IMR-90 (cell line): ENCODE measurements at regions not wholly inside any gene's neighbourhood (a gene's known extent, or its start where the extent isn't known, plus 50 kb on each side); places are given as distances from the start of the nearest gene placed in this dataset.

Experiments used
- ATAC-seq: fragments of 200-7000 bp; cut with Tn5 transposase; 2 replicates; pipeline ENCODE4 v1.9.1; 2020; ENCODE audit warnings: low read depth, mild to moderate bottlenecking, moderate library complexity
- BruUV-seq: library from RNA; stranded (reverse); fragments of 400-500 nt; replicated peaks from 2 replicates; lab custom pipeline; 2021; lab: Mats Ljungman, UMichigan
- CTCF ChIA-PET: fragments of 300-600 bp; formaldehyde crosslinking; extraction: SDS; loops from one replicate; lab custom pipeline; 2021; ENCODE audit warnings: antibody characterized with exemption; lab: Yijun Ruan, JAX
- POLR2A ChIA-PET: fragments of 300-600 bp; sonication (Branson Sonifier 250); formaldehyde crosslinking; loops from one replicate; lab custom pipeline; 2022; ENCODE audit warnings: antibody characterized with exemption; ENCODE audit not compliant: unreplicated experiment; lab: Charles Lee
- DNase-seq: peaks from one replicate; pipeline ENCODE4 v3.0.0; 2013
- H2AFZ ChIP-seq: replicated peaks from 2 replicates; pipeline ENCODE3; 2013; ENCODE audit warnings: low read length, mild to moderate bottlenecking; ENCODE audit not compliant: poor library complexity
- H2AK5ac ChIP-seq: 2 replicates; pipeline ENCODE4 v1.6.1; 2013; ENCODE audit warnings: low read depth, low read length, inconsistent platforms
- H2AK9ac ChIP-seq: replicated peaks from 2 replicates; pipeline ENCODE3; 2013; ENCODE audit warnings: mild to moderate bottlenecking, low read depth, low read length, moderate library complexity; ENCODE audit not compliant: poor library complexity
- H2BK120ac ChIP-seq: 2 replicates; pipeline ENCODE4 v1.6.1; 2013; ENCODE audit warnings: low read depth, low read length, inconsistent platforms
- H2BK15ac ChIP-seq: 3 replicates; pipeline ENCODE4 v1.6.1; 2013; ENCODE audit warnings: low read depth, low read length, inconsistent platforms
- H2BK20ac ChIP-seq: 2 replicates; pipeline ENCODE4 v1.6.1; 2013; ENCODE audit warnings: low read depth, mild to moderate bottlenecking, inconsistent platforms, low read length, moderate library complexity
- H2BK5ac ChIP-seq: 2 replicates; pipeline ENCODE4 v1.6.1; 2013; ENCODE audit warnings: mild to moderate bottlenecking, low read depth, low read length, inconsistent platforms; ENCODE audit not compliant: poor library complexity, severe bottlenecking
- H3K14ac ChIP-seq: replicated peaks from 2 replicates; pipeline ENCODE4 v1.6.1; 2013; ENCODE audit warnings: low read depth, low read length, inconsistent platforms
- H3K18ac ChIP-seq: 2 replicates; pipeline ENCODE4 v1.6.1; 2013; ENCODE audit warnings: low read depth, low read length, control low read depth
- H3K23ac ChIP-seq: 2 replicates; pipeline ENCODE4 v1.6.1; 2013; ENCODE audit warnings: low read depth, low read length, inconsistent platforms
- H3K27ac ChIP-seq: 2 replicates; pipeline ENCODE4 v1.5.1; 2013; ENCODE audit warnings: mild to moderate bottlenecking, control low read depth, low read length; ENCODE audit not compliant: insufficient read depth
- H3K27me3 ChIP-seq: 2 replicates; pipeline ENCODE4 v1.6.1; 2013; ENCODE audit warnings: low read length; ENCODE audit not compliant: control insufficient read depth, insufficient read depth
- H3K36me3 ChIP-seq: 2 replicates; pipeline ENCODE4 v1.6.1; 2013; ENCODE audit warnings: low read length, mixed read lengths; ENCODE audit not compliant: control insufficient read depth, insufficient read depth
- H3K4ac ChIP-seq: 2 replicates; pipeline ENCODE4 v1.6.1; 2013; ENCODE audit warnings: low read depth, low read length, inconsistent platforms
- H3K4me1 ChIP-seq: 2 replicates; pipeline ENCODE4 v1.6.1; 2013; ENCODE audit warnings: low read length, mixed read lengths; ENCODE audit not compliant: control insufficient read depth, insufficient read depth
- H3K4me2 ChIP-seq: 2 replicates; pipeline ENCODE4 v1.6.1; 2013; ENCODE audit warnings: low read depth, mild to moderate bottlenecking, control low read depth, low read length, moderate library complexity
- H3K4me3 ChIP-seq: 2 replicates; pipeline ENCODE4 v1.5.1; 2013; ENCODE audit warnings: low read depth, mild to moderate bottlenecking, control low read depth, low read length, moderate library complexity; ENCODE audit not compliant: insufficient read depth
- H3K56ac ChIP-seq: 2 replicates; pipeline ENCODE4 v1.6.1; 2013; ENCODE audit warnings: low read length, inconsistent platforms; ENCODE audit not compliant: insufficient read depth; ENCODE audit errors: extremely low read depth
- H3K79me1 ChIP-seq, 2 experiments: 2 replicates each; pipeline ENCODE4 v1.6.1; 2013; ENCODE audit warnings: low read length in 2 of 2, inconsistent platforms in 1 of 2, low read depth in 1 of 2
- H3K9ac ChIP-seq: 2 replicates; pipeline ENCODE4 v1.6.1; 2013; ENCODE audit warnings: low read depth, low read length, control low read depth
- H3K9me1 ChIP-seq: 2 replicates; pipeline ENCODE4 v1.6.1; 2013; ENCODE audit warnings: low read length, inconsistent platforms; ENCODE audit not compliant: insufficient read depth
- H3K9me3 ChIP-seq: 2 replicates; pipeline ENCODE4 v1.6.1; 2013; ENCODE audit warnings: low read length; ENCODE audit not compliant: control insufficient read depth, insufficient read depth
- H4K20me1 ChIP-seq: 2 replicates; pipeline ENCODE4 v1.6.1; 2013; ENCODE audit warnings: low read length, inconsistent platforms; ENCODE audit not compliant: insufficient read depth
- H4K5ac ChIP-seq: 2 replicates; pipeline ENCODE4 v1.6.1; 2013; ENCODE audit warnings: mild to moderate bottlenecking, low read depth, low read length, control low read depth
- H4K8ac ChIP-seq, 2 experiments: 2 replicates each; pipeline ENCODE4 v1.6.1; 2013; ENCODE audit warnings: low read depth in 2 of 2, low read length in 2 of 2, control low read depth in 1 of 2, inconsistent platforms in 1 of 2
- H4K91ac ChIP-seq: 2 replicates; pipeline ENCODE4 v1.6.1; 2013; ENCODE audit warnings: low read depth, low read length, inconsistent platforms; ENCODE audit not compliant: insufficient read depth
- BHLHE40 ChIP-seq: fragments of 150-350 bp; IDR thresholded peaks from 2 replicates; pipeline ENCODE4 v1.6.1; 2016; ENCODE audit warnings: mild to moderate bottlenecking, low read depth, low read length
- CEBPB ChIP-seq: IDR thresholded peaks from 2 replicates; pipeline ENCODE4 v1.6.1; 2012; ENCODE audit warnings: low read depth, low read length, improper control_type of control experiment
- CHD1 ChIP-seq: IDR thresholded peaks from 2 replicates; pipeline ENCODE4 v1.6.1; 2012; ENCODE audit warnings: low read depth, low read length, improper control_type of control experiment
- FOS ChIP-seq: fragments of 150-350 bp; IDR thresholded peaks from 2 replicates; pipeline ENCODE4 v1.6.1; 2016; ENCODE audit warnings: low read depth, low read length
- MAFK ChIP-seq: IDR thresholded peaks from 2 replicates; pipeline ENCODE4 v1.6.1; 2012; ENCODE audit warnings: low read depth, low read length, improper control_type of control experiment
- MAZ ChIP-seq: IDR thresholded peaks from 2 replicates; pipeline ENCODE4 v1.6.1; 2012; ENCODE audit warnings: low read depth, mild to moderate bottlenecking, low read length, improper control_type of control experiment, moderate library complexity, borderline replicate concordance
- MXI1 ChIP-seq: IDR thresholded peaks from 2 replicates; pipeline ENCODE4 v1.6.1; 2012; ENCODE audit warnings: low read depth, mild to moderate bottlenecking, low read length, moderate library complexity, borderline replicate concordance
- NFE2L2 ChIP-seq: fragments of 150-350 bp; IDR thresholded peaks from 2 replicates; pipeline ENCODE4 v1.6.1; 2016; ENCODE audit warnings: low read depth, mild to moderate bottlenecking, low read length
- POLR2A ChIP-seq: IDR thresholded peaks from 2 replicates; pipeline ENCODE4 v1.6.1; 2012; ENCODE audit warnings: mild to moderate bottlenecking, low read depth, low read length
- RAD21 ChIP-seq: IDR thresholded peaks from 2 replicates; pipeline ENCODE4 v1.6.1; 2012; ENCODE audit warnings: low read length, improper control_type of control experiment
- RCOR1 ChIP-seq: IDR thresholded peaks from 2 replicates; pipeline ENCODE4 v1.6.1; 2012; ENCODE audit warnings: mild to moderate bottlenecking, low read length, improper control_type of control experiment; ENCODE audit not compliant: insufficient replicate concordance
- RFX5 ChIP-seq: IDR thresholded peaks from 2 replicates; pipeline ENCODE4 v1.8.0; 2012; ENCODE audit warnings: low read depth, mild to moderate bottlenecking, low read length, moderate library complexity
- SMC3 ChIP-seq: fragments of 150-350 bp; IDR thresholded peaks from 2 replicates; pipeline ENCODE4 v1.6.1; 2016; ENCODE audit warnings: low read depth, mild to moderate bottlenecking, antibody characterized with exemption, low read length, moderate library complexity
- WGBS, 2 experiments: methylation state at CpG; one replicate each; pipeline versions ENCODE4 v1.1.5 to v1.1.7; 2013; ENCODE audit warnings: missing lambda C conversion rate in 2 of 2; ENCODE audit not compliant: insufficient read length in 1 of 2; ENCODE audit errors: extremely low coverage in 2 of 2; 5-methylcytosine and 5-hydroxymethylcytosine counted together
- dilution Hi-C: fragments of 300-500 bp; cut with HindIII; formaldehyde crosslinking; loops from one replicate; pipeline ENCODE4 v1.14.3; 2018; ENCODE audit warnings: low sequenced_read_pairs; ENCODE audit not compliant: unreplicated experiment
- in situ Hi-C: fragments of 300-500 bp; cut with MboI; formaldehyde crosslinking; loops from 3 replicates; pipeline ENCODE4 v1.14.3; 2019; ENCODE audit warnings: low sequenced_read_pairs, inconsistent platforms, mixed read lengths
- intact Hi-C: fragments of 100-400 bp; cut with micrococcal nuclease; formaldehyde crosslinking; loops from 2 replicates; pipeline ENCODE4 v1.10.0; 2022
- TF ChIP-seq, protein P1 (sequence below): fragments of 150-350 bp; IDR thresholded peaks from 2 replicates; pipeline ENCODE4 v1.6.1; 2017; ENCODE audit warnings: mild to moderate bottlenecking, antibody characterized with exemption, low read length, low read depth
- TF ChIP-seq, protein P2 (sequence below): fragments of 150-350 bp; IDR thresholded peaks from 2 replicates; pipeline ENCODE4 v1.6.1; 2016; ENCODE audit warnings: low read depth, mild to moderate bottlenecking, low read length, moderate library complexity, borderline replicate concordance
- TF ChIP-seq, protein P3 (sequence below): conservative IDR thresholded peaks from 2 replicates; pipeline ENCODE4 v1.5.1; 2012; ENCODE audit warnings: mild to moderate bottlenecking, low read depth, low read length, improper control_type of control experiment

DNA sequence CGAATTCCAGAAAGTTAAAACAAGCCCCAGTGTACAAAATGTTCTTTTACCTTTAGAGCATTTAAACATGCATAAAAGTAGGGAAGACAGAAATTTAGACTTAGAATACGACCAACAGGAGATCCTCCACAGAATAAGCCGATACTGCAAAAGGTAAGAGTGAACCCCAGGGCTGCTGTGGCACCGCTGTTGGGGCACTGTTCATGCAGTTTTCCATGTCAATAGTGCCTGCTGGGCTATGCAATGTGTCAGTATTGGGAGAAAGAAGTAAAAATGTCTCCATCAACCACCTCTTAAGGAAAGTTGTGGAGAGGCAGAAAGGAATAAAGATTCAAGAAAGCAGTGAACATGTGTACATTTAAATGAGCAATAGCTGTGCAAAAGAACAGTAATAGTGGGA is 326.5 kb upstream of the SEMA3C start:
- no TSS peak for BruUV-seq
- CTCF ChIA-PET, result no interaction called here
- intact Hi-C loops, result no loop called here

More for the DNA sequence above, 326.5 kb upstream of the SEMA3C start:
- dilution Hi-C loops (no loop called here), in situ Hi-C loops (no loop called here)
- Histone ChIP-seq H3K4ac (no peak overlapping the region), H3K9ac (no peak overlapping the region), H2BK20ac (no peak overlapping the region), H3K18ac (no peak overlapping the region), H4K91ac (no peak overlapping the region), H3K27ac (no peak overlapping the region), H3K14ac (no peak overlapping the region), H3K27me3 (no peaks in the 10 kb centered on the region), H2AK5ac (no peak overlapping the region), H3K56ac (no peak overlapping the region), H3K9me3 (no peaks in the 10 kb centered on the region), H2BK15ac (no peak overlapping the region), H2AK9ac (no peak overlapping the region), H3K79me1 (no peaks in the 10 kb centered on the region), H2AFZ (no peak overlapping the region), H4K8ac (no peak overlapping the region), H4K20me1 (no peaks in the 10 kb centered on the region), H3K9me1 (no peaks in the 10 kb centered on the region), H3K23ac (no peak overlapping the region), H3K4me2 (no peak overlapping the region), H2BK120ac (no peak overlapping the region), H2BK5ac (no peak overlapping the region), H4K5ac (no peak overlapping the region), H3K4me1 (no peaks in the 10 kb centered on the region), H3K4me3 (no peak overlapping the region), H3K36me3 (no peaks in the 10 kb centered on the region)
- DNase-seq (no peak), ATAC-seq (no peak)
- POLR2A ChIA-PET, result no interaction called here
- WGBS, 2 experiments, result no CpG with 5 or more reads among the region's 4 CpGs
- TF ChIP-seq RCOR1, result no peak
- no peak for TF ChIP-seq MAFK
- TF ChIP-seq, protein P1, sequence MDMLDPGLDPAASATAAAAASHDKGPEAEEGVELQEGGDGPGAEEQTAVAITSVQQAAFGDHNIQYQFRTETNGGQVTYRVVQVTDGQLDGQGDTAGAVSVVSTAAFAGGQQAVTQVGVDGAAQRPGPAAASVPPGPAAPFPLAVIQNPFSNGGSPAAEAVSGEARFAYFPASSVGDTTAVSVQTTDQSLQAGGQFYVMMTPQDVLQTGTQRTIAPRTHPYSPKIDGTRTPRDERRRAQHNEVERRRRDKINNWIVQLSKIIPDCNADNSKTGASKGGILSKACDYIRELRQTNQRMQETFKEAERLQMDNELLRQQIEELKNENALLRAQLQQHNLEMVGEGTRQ, result no peak
- no peak for TF ChIP-seq RFX5
- TF ChIP-seq, protein P2, sequence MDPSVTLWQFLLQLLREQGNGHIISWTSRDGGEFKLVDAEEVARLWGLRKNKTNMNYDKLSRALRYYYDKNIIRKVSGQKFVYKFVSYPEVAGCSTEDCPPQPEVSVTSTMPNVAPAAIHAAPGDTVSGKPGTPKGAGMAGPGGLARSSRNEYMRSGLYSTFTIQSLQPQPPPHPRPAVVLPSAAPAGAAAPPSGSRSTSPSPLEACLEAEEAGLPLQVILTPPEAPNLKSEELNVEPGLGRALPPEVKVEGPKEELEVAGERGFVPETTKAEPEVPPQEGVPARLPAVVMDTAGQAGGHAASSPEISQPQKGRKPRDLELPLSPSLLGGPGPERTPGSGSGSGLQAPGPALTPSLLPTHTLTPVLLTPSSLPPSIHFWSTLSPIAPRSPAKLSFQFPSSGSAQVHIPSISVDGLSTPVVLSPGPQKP, result no peak
- TF ChIP-seq SMC3, result no peak
- TF ChIP-seq CEBPB, result no peak
- TF ChIP-seq RAD21, result no peak
- TF ChIP-seq POLR2A, result no peak
- no peak for TF ChIP-seq BHLHE40
- TF ChIP-seq MXI1, result no peak
- TF ChIP-seq, protein P3, sequence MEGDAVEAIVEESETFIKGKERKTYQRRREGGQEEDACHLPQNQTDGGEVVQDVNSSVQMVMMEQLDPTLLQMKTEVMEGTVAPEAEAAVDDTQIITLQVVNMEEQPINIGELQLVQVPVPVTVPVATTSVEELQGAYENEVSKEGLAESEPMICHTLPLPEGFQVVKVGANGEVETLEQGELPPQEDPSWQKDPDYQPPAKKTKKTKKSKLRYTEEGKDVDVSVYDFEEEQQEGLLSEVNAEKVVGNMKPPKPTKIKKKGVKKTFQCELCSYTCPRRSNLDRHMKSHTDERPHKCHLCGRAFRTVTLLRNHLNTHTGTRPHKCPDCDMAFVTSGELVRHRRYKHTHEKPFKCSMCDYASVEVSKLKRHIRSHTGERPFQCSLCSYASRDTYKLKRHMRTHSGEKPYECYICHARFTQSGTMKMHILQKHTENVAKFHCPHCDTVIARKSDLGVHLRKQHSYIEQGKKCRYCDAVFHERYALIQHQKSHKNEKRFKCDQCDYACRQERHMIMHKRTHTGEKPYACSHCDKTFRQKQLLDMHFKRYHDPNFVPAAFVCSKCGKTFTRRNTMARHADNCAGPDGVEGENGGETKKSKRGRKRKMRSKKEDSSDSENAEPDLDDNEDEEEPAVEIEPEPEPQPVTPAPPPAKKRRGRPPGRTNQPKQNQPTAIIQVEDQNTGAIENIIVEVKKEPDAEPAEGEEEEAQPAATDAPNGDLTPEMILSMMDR, result no peak
- no peak for TF ChIP-seq NFE2L2
- TF ChIP-seq CHD1, result no peak
- no peak for TF ChIP-seq MAZ
- TF ChIP-seq FOS, result no peak
